ENCODE measurements at regions not wholly inside any gene's neighbourhood (a gene's known extent, or its start where the extent isn't known, plus 50 kb on each side); places are given as distances from the start of the nearest gene placed in this dataset.

DNA sequence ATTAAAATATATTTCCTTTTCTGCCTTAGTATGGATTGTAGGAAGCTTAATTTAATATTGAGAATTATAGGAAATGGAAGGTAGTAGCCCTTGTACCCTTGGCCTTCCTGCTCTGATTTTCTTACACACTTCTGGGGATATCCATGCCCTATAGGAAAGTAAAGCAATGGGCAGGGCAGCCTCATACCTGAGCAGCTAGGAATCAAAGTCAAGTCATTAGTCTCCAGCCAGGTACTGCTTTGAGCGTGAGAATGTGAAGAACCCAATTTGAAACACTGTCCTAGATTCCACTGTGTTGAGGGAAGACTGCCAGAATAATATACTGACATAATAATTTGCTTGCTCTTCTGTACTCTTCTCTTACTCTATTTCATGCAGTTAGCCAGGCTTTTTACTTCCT lies 51.0 kb upstream of the L3MBTL3 start:
- DNase-seq, result no peak

DNA sequence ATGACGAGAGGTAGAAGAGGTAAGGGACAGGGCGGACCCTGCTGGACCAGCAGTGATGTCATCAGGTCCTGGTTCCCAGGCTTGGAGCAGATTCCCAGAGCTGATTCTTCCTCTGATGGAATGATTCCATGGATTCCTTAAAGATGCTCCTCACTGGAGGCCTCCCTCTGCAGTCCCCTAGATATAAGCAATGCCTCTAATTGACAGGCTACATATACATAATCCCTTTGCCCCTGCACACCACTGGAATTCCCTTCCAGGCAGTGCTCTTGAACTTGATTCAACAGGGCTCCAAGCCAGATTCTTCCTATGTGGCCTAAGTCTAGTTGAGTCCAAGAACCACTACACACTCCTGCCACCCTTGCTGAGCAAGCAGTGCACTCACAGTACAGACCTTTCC lies 52.3 kb upstream of the L3MBTL3 start:
- no peak for DNase-seq

DNA sequence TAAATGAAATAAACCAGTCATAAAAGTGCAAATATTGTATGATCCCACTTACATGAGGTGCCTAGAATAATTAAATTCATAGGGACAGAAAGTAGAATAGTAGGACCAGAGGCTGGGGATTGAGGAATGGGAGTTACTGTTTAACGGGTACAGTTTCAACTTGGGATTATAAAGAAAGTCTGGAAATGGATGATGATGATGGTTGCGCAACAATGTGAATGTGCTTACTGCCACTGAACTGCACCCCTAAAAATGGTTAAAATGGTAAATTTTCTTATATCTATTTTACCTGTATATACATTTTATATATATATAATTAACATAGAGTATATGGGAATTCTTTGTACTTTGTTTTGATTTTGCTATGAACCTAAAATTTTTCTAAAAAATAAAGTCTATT lies 53.3 kb upstream of the L3MBTL3 start:
- DNase-seq, result no peak

DNA sequence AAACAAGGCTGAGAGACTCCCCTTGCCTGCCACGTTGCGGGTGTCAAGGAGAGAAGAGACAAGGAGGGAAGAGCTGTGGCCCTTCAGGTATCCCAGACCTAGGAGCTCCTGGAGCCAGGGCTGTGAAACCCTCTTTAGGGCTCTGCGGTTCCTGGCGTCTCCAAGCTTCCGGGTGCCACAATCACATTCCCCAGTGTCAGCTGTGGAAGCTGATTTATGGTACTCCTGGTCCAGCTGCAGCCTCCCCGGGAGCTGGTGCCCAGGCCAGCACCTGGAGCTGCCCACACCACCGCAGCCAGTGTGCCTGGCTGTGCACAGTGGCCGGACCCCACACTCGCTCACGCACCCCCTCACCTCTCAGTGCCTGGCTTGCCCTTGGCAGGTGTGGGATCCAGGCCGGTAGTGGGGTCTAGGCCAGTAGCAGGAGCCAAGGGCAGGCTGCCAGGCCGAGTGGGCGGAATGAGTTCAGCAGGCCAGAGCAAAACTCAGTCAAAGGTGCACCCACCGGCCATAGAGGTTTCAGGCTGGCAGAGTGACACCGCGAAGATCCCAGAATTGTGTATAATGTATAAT lies 58.9 kb upstream of the L3MBTL3 start:
- DNase-seq, result no peak

DNA sequence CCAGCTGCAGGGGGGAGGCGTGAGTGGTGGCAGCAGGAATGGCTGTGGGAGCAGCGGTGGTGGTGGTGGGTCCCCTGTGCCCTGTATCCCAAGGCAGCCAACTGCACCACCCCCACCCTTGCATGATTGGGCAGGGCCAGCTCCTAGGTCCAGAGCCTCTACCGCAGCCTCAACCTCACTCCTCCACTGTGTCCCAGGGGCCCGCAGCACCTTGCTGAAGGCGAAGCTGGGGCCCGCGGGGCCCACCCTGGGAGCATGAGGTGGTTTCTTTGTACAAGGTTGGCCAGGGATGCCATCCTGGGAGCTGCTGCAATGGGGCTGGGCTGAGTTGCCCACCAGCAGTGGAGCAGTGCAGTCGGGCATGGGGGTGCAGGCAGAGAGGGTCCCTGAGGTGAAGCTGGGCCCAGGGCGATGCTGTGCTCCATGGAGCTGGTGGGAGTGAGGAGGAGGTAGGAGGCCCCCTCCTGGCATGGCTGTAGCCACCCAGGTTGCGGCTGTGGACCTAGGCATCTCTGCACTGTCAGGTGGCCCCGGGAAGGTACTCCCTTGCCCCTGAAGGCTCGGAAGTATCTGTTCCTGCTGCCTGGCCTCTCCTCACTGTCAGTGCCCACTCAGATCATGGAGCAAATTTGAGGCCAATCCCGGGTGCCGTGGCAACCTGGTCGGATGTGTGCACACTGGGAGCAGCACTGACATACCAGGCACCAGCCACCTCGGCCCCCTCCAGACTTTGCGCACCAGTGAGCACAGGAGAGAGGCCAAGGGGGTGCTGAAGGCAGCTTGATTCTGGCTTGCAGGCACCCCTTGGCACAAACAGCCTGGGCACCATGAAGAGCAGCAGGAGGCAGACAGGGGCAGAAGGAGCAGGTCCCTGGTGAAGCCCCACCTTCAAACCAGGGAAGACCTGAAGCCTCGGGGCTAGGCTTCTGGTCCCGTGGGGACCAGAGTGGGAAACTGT lies 60.2 kb upstream of the L3MBTL3 start:
- no peak for DNase-seq

DNA sequence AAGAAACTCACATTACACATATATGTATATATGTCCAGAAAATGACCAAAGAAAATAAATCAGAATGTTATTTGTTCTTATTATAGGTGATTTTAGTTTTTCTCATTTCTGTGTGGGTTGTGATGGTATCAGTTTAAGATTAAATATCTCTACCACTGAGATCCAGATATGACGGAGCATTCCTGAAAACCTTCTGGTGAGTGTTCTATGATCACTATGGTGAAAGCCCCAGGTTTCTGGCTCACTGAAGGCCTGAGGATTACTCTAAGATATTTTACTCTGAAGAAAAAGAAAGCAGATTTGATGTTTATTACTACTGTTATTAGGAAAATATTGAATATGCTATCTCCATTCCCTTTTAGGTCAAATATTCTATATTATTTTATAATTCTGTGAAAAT lies 62.8 kb upstream of the L3MBTL3 start:
- DNase-seq, result no peak

DNA sequence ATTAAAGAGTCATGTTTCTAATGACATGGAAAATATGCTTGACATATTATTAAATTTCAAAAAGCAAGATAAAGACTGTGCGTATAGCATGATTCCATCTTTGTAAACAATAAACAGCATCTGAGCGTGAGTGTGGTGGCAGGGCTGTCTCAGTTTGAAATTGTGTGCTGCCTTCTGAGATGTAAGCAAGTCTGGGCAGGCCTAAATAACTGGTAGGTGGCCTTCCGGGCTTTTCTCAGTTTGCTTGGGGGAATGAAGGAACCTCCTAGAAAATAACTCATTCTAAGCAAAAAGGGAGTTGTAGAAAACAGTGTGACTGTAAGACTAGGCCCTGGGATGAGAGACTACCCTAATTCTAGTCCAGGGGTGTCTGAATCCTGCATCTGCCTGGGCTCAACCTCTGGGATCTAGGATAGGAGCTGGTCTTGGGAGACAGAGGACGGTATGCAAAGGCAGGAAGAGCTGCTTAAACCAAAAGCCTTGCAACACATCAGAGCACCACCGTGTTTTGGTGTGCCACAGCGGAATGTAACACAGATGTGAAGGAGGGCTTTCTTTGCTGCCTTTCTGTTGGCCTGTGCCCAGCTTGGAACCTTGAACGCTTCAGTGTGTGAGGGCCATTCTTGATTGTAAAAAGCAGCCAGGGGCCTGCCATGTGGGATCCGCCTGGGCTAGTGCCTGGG lies 63.5 kb upstream of the L3MBTL3 start:
- DNase-seq, result no peak

DNA sequence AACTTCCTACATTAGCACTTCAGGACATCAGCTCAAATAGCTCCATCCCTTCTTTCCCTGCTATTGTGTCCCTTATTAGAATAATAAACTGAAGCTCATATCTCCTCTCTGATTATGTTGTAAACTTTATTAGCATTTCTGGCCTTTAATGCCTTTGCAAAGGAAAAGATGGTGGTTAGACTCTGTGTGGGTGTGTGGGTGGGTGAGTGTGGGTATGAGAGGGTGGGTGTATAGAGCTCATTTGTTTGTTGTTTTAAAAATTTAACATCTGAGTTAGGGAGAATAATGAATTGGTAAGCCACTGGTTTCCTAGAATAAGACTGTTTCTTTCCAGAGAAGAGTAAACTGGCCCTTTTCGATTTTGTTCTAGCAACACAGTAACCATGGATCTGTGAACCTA lies 70.6 kb upstream of the L3MBTL3 start:
- DNase-seq, result no peak

DNA sequence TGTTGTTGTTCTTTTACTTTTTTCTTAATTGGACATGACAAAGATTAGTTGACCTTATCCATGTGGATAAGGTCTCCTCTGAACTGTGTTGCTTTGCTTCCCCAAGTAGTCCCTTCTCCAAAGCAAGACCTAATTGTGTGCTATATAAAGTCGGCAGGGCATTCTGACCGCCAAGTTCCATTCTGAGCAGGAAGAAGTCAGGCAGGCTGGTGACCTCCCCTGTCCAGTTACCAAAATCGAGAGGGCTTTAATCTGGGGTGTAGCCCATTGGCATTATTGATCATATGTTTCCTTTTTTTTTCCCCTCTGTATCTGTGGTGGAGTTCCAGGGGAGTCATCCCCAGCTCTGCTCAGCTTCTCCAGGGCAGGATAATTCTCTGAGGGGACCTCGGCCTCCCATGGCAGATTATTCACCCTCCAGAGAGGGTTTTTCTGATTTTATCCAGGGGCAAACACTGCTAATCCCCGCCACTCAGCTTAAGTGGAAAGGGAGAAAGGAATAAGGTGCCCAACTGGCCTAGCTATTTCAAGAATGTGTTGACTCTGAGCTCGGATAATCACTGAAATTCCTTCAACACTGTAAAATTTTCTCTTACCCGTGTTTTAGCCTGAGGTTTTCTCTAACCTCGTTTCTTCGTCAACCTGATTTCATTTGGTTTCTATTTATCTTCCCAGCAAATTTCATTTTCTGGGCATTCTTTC lies 71.8 kb upstream of the L3MBTL3 start:
- no peak for DNase-seq

DNA sequence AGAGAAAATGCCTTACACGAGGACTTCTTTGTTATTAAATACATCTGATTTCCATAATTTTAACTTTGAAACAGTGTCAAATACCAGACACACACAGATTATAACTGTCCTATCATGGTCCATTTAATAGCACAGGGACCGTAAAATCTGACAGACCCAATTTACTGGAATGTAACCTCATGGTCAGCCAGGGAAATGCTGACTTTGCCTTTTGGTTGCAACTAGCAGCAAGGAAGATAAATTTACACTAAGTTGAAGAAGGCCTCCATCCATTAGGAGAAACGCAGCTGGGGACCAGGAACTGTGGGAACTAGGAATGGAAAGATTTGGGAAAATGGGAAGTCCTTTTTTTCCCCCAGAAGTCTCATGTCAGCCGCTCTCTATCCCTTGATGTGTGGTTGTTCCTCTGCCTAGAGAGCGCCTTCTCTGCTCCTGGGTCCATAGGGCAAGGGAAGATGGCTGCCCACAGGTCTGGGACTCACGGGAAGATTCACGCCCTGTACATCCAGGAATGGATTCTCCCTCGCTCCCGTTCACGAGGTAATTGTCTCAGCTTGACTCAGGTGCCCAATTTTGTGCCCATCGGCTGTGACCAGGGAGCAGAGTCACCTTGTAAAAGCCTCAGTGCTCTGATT lies 74.6 kb upstream of the L3MBTL3 start:
- DNase-seq, result no peak

DNA sequence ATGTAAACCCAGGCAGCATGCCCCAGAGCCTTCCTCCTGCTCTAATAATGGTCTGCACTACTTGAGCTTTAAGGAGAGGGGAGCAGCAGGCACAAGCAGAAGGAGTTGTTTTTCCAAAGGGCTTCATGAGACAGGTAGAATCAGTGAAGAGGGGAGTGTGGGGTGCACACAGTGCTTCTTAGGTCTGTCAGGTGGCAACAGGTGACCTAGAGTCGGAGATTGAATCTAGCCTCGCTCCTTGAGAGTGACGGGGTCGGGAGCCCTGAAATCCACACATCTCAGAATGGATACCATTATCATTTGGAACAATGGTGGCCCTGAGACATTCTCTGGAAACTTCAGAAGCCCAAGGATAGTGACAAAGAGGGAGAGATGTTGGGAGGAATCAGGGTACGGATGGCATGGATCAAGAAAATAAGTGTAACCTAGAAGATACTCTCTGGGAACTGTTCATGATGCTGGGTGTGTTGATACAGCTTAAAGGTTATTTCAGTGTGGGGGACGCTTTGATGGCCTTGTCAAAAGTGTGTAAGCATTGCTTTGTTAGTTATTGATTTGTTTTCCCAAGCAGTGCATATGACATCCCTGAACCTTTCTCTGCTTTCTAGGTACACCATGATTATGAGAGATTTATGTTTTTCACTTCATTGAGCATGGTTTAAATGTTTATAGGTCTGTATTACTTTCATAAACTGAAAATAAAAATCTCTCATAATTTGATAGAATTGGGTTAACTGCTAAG lies 77.8 kb upstream of the L3MBTL3 start:
- DNase-seq, result no peak

DNA sequence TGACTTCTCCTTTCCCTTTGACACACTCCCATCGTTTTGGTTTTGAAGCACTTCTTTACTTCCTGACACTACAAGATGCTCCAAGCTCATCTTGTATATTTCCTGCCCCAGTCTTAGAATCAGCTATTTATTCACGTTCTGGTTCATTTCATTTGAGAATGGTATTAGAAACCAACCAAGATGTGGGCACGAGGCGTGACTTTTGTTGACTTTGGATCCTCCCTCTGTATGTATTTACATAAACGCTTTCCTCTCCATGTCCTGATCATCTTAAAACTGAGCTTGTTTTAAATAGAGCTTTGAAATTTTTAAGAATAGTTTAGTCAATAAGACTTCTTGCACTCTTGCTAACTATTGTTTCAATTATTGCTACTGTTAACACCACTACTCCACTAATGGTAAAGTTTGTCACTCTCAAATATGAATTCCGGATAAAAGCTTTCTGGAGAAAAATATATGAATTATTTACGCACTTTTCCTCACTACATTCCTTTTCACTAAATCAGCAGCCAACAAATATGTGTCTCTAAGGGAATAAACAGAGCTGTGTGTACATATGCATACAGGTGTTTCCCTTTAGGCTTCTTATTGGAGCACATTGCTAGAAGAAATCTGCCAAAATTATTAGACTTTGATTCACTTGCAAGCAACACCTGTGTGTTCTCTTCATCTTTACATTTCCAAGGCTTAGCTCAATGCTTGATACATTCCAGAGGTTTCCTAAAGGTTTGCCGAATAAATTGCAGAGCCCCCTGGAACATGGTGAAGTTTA lies 77.3 kb upstream of the TMEM244 start:
- DNase-seq, result no peak

DNA sequence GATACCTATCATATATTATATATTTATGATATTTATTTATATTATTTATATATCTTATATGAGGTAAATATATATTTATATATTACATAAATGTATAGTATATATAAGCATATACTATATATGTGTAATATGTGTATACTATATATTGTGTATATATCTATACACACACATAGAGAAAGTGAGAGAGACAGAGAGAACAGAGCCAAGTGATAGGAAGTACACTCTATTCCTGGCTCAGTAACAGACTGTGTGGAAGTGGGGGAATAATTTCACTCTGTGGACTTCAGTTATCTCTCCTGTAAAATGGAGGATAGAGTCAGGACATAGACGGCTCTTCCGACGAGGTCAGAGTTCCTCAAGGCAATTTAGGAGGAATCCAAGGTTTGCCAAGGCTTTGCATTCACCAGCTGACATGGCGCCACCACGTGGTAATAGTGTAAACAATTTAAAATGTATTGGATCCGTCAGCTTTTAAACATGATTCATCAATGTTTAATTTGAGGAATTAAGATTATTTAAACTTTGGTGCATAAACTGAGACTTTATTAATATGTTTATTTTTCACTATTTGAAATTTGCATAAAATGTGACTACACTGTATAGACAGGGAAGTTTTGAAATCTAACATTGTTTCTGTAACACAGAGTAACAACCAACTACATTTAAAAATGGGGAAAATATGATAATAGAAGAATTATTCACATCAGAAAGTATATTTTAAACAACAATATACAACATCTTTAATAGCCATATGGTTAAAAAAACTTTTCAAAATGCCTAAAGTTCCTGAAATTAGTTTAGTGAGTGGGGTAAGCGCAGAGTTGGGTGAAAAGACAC lies 75.4 kb upstream of the TMEM244 start:
- DNase-seq, result peak; percentile 56

DNA sequence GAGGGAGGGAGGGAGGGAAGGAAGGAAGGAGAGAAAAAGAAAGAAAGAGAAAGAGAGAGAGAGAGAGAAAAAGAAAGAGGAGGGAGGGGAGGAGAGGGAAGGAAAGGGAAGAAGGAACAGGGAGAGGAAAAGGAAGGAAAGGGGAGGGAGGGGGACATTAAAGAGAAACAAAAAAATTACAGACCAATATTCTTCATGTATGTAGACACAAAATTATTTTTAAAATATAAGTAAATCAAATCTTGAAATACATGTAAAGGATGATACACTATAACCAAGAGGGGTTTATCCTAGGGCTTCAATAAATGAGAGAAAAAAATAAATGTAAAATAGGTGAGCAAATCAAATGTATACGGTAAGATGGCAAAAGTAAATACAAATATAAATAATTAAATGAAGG lies 71.2 kb upstream of the TMEM244 start:
- no peak for DNase-seq

DNA sequence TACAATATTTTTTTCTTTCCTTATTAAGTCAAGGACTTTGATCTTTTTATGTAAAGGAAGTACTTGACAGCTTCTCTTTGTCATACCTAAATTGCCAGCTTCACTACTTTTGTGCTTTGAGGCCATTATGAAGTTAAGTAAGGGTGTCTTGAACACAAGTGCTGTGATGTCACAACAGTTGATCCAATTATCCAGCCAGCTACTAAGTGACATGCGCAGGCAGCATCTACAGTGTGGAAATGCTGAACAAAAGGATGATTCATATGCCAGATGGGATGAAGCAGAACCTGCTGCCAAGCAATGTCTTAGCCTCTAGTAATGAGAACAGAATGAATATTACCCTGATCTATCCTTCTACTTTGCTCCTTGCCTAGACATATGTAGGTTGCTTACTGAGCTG lies 68.3 kb upstream of the TMEM244 start:
- no peak for DNase-seq

DNA sequence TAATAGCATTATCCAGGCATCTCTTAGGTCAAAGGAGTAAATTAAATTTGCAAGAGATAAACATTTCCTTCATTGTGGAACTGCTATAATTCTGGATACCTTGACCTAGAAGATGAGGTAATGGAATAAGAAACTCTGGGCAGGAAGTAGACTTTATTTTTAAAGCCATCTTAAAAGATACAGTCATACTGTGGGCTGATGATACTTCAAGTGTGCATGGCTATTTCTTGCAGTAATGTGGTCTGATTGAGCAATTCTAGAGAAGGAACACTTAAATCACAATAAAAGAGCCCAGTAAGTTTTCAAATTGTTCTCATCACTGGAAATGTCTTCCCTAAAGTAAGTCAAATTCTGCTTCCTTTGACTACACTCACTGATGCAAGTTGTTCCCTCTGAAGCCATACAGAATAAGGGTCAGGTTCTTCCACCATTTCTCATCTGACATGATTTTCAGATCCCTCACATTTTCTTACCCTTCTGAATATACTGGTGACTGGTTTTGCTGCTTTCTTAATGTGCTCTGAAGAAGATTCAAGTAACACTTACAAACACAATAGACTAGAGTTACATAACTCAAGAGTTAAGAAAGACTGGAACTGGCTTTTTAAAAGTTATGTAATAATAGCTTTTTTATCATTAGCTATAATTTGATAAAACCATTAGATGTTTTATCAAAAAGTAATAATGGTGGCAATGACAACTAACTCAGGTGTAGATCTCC lies 62.6 kb upstream of the TMEM244 start:
- no peak for DNase-seq

DNA sequence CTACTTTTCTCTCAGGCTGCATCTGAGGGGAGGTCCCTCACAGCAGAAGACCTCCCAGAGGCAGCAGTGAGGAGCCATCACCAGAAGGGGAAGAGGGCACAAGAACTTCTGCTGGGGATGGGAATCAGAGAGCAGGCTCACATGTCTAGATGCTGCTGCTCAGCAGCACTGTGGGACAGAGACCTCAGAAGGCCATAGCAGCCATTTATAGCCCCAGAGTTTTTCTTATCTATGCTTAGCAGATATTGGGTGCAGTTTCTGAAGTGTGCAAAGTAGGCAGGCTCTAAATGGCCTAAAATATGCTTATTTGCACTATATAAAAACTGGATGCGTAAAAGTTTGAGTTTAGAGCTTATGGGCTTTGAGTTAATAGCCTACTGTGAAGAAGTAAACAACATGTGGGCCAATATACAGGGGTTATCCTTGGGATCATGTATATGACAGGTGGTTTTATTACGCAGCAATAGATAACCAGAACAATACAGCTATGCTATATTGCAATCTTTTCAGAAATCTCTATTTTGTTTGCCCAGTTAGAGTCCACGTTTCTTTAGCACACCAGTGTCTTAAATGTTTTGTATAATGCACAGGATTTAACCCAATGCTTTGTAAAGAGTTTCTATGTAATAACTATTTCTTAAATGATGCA lies 60.2 kb upstream of the TMEM244 start:
- no peak for DNase-seq

DNA sequence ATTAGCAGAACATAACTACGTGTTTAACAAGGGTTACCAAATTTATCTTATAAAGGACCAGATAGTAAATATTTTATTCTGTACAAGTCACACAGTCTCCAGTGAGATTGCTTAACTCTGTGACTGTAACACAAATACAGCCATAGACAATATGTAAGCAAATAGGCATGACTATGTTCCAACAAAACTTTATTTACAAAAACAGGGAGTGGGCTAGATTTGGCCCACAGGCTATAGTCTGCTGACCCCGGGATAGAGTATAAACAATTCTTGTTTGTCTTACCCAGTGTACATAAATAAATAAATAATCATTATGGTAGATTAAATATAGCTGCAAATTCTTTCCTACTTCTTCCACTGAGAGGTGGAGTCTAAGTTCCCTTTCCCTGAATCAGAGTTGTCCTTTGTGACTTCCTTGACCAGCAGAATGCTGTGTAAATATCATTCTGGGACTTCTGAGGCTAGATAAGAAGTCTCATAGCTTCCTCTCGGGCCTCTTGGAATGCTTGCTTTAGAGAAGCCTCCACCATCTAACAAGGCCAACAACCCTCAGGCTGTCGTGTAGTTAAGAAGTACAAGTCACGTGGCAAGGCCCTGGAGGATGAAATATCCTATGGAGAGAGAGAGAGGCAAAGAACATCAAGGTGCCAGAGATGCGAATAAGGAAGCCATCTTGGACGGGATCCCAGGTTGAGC lies 59.1 kb upstream of the TMEM244 start:
- DNase-seq, result no peak

DNA sequence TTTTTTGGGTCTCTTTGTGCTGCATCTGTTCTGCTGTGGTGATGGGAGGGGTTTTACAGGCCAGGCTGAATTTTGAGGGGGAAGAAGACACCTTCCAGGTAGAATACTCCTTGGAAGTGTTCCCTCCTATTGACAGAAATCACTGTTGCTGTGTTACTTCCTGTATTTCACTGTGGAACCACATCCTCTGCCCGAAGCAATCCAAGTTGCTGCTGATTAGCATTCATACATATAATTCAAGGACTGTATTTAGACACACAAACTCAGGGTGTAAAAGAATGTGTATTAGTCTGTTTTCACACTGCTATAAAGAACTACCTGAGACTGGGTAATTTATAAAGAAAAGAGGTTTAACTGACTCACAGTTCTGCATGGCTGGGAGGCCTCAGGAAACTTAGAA lies 50.6 kb upstream of the TMEM244 start:
- DNase-seq, result no peak

All from CD4-positive, alpha-beta T cell treated with Interleukin-21 for 1 hour (primary cell).